OCI-LY3 (cell line): ENCODE measurements at regions not wholly inside any gene's neighbourhood (a gene's known extent, or its start where the extent isn't known, plus 50 kb on each side); places are given as distances from the start of the nearest gene placed in this dataset.

Source experiments
- H2AFZ ChIP-seq: fragments of 200-600, 300-600 bp; shearing (Covaris generic); 2 replicates; pipeline ENCODE4 v1.6.0; 2014; ENCODE audit warnings: antibody characterized with exemption, low read depth, low read length
- H3K27ac ChIP-seq: fragments of 200-600, 300-600 bp; sonication (generic); 2 replicates; pipeline ENCODE4 v1.5.1; 2014; ENCODE audit warnings: mild to moderate bottlenecking, low read length, moderate library complexity, mixed read lengths
- H3K27me3 ChIP-seq: fragments of 200-600, 300-600 bp; sonication (generic); 2 replicates; pipeline ENCODE4 v1.6.1; 2014; ENCODE audit warnings: low read depth, low read length, mixed read lengths
- H3K36me3 ChIP-seq: fragments of 200-600, 300-600 bp; sonication (generic); replicated peaks from 2 replicates; pipeline ENCODE3; 2014; ENCODE audit warnings: low read depth, low read length, mixed read lengths
- H3K4me1 ChIP-seq: fragments of 300-600, 200-600 bp; sonication (generic); 2 replicates; pipeline ENCODE4 v1.6.1; 2014; ENCODE audit warnings: low read length, mixed read lengths
- H3K4me2 ChIP-seq: fragments of 200-600, 300-600 bp; sonication (generic); 2 replicates; pipeline ENCODE4 v1.6.1; 2014; ENCODE audit warnings: low read length, mixed read lengths
- H3K4me3 ChIP-seq: fragments of 300-600, 200-600 bp; sonication (generic); 2 replicates; pipeline ENCODE4 v1.5.1; 2014; ENCODE audit warnings: antibody characterized with exemption, mild to moderate bottlenecking, low read length, moderate library complexity
- H3K79me2 ChIP-seq: fragments of 300-600, 200-600 bp; shearing (Covaris generic); 2 replicates; pipeline ENCODE4 v1.6.1; 2014; ENCODE audit warnings: mild to moderate bottlenecking, low read length, mixed read lengths
- H3K9ac ChIP-seq: fragments of 300-600, 200-600 bp; shearing (Covaris generic); 2 replicates; pipeline ENCODE4 v1.6.0; 2014; ENCODE audit warnings: mild to moderate bottlenecking, low read length, moderate library complexity
- H3K9me3 ChIP-seq: fragments of 200-600, 300-600 bp; shearing (Covaris generic); 2 replicates; pipeline ENCODE4 v1.6.1; 2014; ENCODE audit warnings: low read length, mixed read lengths; ENCODE audit not compliant: insufficient read depth
- H4K20me1 ChIP-seq: fragments of 200-600, 300-600 bp; sonication (generic); 2 replicates; pipeline ENCODE4 v1.6.1; 2016; ENCODE audit warnings: low read length, mixed read lengths; ENCODE audit not compliant: insufficient read depth
- EZH2phosphoT487 ChIP-seq: fragments of 200-600 bp; shearing (Covaris generic); IDR thresholded peaks from 2 replicates; pipeline ENCODE4 v1.6.1; 2018; ENCODE audit warnings: antibody characterized with exemption, mixed run types, low read depth
- TF ChIP-seq, protein P1 (sequence below): fragments of 200-600, 300-600 bp; sonication (generic); IDR thresholded peaks from 2 replicates; pipeline ENCODE4 v1.5.1; 2014; ENCODE audit warnings: antibody characterized with exemption, low read length, low read depth

- Histone ChIP-seq H3K4me1 (no peaks in the 10 kb centered on the region), H3K9ac (no peak overlapping the region), H3K4me3 (no peak overlapping the region), H2AFZ (no peak overlapping the region), H4K20me1 (no peaks in the 10 kb centered on the region), H3K79me2 (no peaks in the 10 kb centered on the region), H3K36me3 (no peaks in the 10 kb centered on the region), H3K27ac (no peak overlapping the region), H3K9me3 (no peaks in the 10 kb centered on the region), H3K27me3 (no peaks in the 10 kb centered on the region), H3K4me2 (no peak overlapping the region)
- TF ChIP-seq, protein P1, sequence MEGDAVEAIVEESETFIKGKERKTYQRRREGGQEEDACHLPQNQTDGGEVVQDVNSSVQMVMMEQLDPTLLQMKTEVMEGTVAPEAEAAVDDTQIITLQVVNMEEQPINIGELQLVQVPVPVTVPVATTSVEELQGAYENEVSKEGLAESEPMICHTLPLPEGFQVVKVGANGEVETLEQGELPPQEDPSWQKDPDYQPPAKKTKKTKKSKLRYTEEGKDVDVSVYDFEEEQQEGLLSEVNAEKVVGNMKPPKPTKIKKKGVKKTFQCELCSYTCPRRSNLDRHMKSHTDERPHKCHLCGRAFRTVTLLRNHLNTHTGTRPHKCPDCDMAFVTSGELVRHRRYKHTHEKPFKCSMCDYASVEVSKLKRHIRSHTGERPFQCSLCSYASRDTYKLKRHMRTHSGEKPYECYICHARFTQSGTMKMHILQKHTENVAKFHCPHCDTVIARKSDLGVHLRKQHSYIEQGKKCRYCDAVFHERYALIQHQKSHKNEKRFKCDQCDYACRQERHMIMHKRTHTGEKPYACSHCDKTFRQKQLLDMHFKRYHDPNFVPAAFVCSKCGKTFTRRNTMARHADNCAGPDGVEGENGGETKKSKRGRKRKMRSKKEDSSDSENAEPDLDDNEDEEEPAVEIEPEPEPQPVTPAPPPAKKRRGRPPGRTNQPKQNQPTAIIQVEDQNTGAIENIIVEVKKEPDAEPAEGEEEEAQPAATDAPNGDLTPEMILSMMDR, result no peak
- no peak for TF ChIP-seq EZH2phosphoT487
Observed at GRCh38 chr22:47569389-47570299, 807.2 kb downstream of the TBC1D22A start.

GRCh38 chr22:47568700-47569099 lies 806.2 kb downstream of the TBC1D22A start:
- no peak overlapping the region for H3K9ac ChIP-seq
- no peaks in the 10 kb centered on the region for H3K36me3 ChIP-seq
- H3K4me2 ChIP-seq, result no peak overlapping the region
- no peaks in the 10 kb centered on the region for H3K27me3 ChIP-seq
- H3K27ac ChIP-seq, result no peak overlapping the region
- no peak overlapping the region for H3K4me3 ChIP-seq
- H3K9me3 ChIP-seq, result no peaks in the 10 kb centered on the region
- H4K20me1 ChIP-seq, result no peaks in the 10 kb centered on the region
- H3K79me2 ChIP-seq, result no peaks in the 10 kb centered on the region
- H2AFZ ChIP-seq, result no peak overlapping the region
- TF ChIP-seq EZH2phosphoT487, result no peak
- TF ChIP-seq, protein P1, result no peak
- no peaks in the 10 kb centered on the region for H3K4me1 ChIP-seq

DNA sequence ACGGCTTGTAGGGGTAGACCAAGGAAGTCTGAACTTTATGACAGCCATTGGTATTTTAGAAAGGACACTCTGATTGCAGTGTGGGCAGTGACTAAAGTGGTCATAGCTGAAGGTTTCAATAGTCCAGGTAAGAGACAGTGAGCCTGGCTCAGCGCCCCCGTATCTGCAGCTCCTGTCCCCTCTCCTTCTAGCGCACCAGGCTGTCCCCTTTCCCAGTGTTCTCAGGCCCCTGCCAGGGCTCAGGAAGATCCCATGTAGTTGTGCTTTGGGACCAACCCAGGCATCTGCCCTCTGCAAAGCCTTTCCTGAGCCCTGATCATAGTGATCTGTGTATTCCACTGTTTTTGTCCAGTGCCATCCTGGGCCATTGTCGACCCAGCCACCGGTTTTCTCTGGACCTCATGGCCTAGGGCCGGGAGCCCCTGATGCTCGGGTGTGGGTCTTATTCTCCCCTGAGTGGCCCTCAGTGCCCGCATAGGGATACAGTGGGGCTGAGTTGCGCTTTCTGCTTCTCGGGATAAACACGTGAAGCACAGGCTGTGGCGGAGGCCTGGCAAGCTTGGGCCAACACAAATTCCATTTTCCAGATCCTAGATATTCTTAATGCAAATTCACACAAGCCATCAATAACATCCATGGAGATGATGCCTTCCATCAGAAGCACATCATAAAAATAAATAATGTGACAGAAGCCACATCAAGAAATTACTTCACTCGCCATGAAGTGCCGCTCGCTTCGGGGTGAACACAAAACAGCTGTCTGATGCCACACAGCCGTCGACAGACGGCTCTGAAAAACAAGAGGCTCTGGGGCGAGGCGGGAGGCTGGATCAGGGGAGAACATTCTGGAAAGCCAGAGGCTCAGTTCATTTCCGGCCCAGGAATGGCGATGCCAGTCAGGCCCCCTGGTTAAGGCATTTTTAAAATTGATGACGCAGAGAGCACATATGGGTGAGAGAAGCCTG lies 805.0 kb downstream of the TBC1D22A start:
- Histone ChIP-seq H3K4me2 (no peak overlapping the region), H3K79me2 (no peaks in the 10 kb centered on the region), H3K27me3 (no peaks in the 10 kb centered on the region), H4K20me1 (no peaks in the 10 kb centered on the region), H3K9me3 (no peaks in the 10 kb centered on the region), H3K4me1 (no peaks in the 10 kb centered on the region), H3K9ac (no peak overlapping the region), H3K36me3 (no peaks in the 10 kb centered on the region), H2AFZ (no peak overlapping the region), H3K27ac (no peak overlapping the region), H3K4me3 (no peak overlapping the region)
- TF ChIP-seq, protein P1, result no peak
- TF ChIP-seq EZH2phosphoT487, result no peak

- no peak overlapping the region for H3K27ac ChIP-seq
- no peak overlapping the region for H3K4me3 ChIP-seq
- no peaks in the 10 kb centered on the region for H3K27me3 ChIP-seq
- H4K20me1 ChIP-seq, result no peaks in the 10 kb centered on the region
- no peak overlapping the region for H3K4me2 ChIP-seq
- H2AFZ ChIP-seq, result no peak overlapping the region
- no peak for TF ChIP-seq EZH2phosphoT487
- TF ChIP-seq, protein P1, result no peak
- H3K9me3 ChIP-seq, result no peaks in the 10 kb centered on the region
- H3K4me1 ChIP-seq, result no peaks in the 10 kb centered on the region
- H3K9ac ChIP-seq, result no peak overlapping the region
- no peaks in the 10 kb centered on the region for H3K79me2 ChIP-seq
- no peaks in the 10 kb centered on the region for H3K36me3 ChIP-seq
Observed at GRCh38 chr22:47566491-47566890, 804.0 kb downstream of the TBC1D22A start.
